ENCODE measurements at regions not wholly inside any gene's neighbourhood (a gene's known extent, or its start where the extent isn't known, plus 50 kb on each side); places are given as distances from the start of the nearest gene placed in this dataset.

DNA sequence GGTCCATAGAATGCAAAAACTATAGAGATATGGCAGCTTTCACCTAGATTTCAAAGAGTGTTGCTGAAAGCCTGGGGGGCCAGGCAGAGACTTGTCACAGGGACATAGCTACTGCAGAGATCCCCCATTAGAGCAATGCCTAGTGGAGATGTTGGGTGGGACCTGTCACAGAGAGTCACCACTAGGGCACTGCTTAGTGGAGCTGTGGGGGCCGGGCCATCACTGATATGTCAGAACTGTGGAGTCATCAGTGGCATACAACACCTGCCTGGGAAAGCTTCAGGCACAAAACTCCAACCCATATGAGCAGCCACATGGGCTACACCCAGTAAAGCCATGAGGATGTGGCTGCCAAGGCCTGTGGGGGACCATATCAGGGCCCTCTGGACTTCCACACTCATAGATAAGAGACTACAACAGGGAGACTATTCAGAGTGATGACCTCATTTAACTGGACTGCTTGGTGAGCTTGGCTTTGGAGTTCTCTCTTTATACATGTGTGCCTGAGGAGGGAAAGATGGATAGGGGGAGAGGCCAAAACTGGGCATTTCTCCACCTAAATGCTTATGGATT is 176.3 kb downstream of the ZNF621 start:
- Histone ChIP-seq H3K27ac (no peak overlapping the region), H3K36me3 (ENCODE audit: low read depth, missing control alignments) (no peaks in the 10 kb centered on the region), H3K9me3 (no peaks in the 10 kb centered on the region), H3K4me3 (no peak overlapping the region), H3K27me3 (no peaks in the 10 kb centered on the region), H3K4me1 (no peaks in the 10 kb centered on the region)
- WGBS, 2 donors, result 100% methylated on average over 1 of the region's 1 CpG; no CpG with 5 or more reads in 1 of the 2 donors
- intact Hi-C loops (cut with DNase I; ENCODE audit: low total_unique reads), result no loop called here
- TF ChIP-seq POLR2A (IDR thresholded peaks at IDR 0.05), result no peak
- TF ChIP-seq, protein P1, sequence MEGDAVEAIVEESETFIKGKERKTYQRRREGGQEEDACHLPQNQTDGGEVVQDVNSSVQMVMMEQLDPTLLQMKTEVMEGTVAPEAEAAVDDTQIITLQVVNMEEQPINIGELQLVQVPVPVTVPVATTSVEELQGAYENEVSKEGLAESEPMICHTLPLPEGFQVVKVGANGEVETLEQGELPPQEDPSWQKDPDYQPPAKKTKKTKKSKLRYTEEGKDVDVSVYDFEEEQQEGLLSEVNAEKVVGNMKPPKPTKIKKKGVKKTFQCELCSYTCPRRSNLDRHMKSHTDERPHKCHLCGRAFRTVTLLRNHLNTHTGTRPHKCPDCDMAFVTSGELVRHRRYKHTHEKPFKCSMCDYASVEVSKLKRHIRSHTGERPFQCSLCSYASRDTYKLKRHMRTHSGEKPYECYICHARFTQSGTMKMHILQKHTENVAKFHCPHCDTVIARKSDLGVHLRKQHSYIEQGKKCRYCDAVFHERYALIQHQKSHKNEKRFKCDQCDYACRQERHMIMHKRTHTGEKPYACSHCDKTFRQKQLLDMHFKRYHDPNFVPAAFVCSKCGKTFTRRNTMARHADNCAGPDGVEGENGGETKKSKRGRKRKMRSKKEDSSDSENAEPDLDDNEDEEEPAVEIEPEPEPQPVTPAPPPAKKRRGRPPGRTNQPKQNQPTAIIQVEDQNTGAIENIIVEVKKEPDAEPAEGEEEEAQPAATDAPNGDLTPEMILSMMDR (IDR thresholded peaks at IDR 0.05), result no peak
- no peak for DNase-seq

DNA sequence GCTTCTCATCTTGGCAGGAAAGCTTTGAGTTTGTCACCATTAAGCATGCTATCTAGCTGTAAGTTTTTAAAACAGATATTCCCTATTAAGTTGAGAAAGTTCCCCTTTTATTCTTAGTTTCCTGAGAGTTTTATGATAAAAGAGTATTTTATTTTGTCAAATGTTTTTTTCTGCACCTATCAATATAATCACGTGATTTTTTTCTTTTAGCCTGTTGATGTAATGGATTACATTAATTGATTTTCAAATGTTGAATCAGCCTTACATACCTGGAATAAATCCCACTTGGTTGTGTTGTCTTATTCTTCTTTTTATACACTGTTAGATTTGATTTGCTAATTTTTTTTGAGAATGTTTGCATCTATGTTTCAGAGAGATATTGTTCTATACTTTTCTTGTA is 179.5 kb downstream of the ZNF621 start:
- TF ChIP-seq, protein P1 (IDR thresholded peaks at IDR 0.05), result no peak
- TF ChIP-seq POLR2A (IDR thresholded peaks at IDR 0.05), result no peak
- 69 to 82% methylated on average over 1 of the region's 1 CpG for WGBS, 2 donors
- intact Hi-C loops (cut with DNase I; ENCODE audit: low total_unique reads), result no loop called here

DNA sequence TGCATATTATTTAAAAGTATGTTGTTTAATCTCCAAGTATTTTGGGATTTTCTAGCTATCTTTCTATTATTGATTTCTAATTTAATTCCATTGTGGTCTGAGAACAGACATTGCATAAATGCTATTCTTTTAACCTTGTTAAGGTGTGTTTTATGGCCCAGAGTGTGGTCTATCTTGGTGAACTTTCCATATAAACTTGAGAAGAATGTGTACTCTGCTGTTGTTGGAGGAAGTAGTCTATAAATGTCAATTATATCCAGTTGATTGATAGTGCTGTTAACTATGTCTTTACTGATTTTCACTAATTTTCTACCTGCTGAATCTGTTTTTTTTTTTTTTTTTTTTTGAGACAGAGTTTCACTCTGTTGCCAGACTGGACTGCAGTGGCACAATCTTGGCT is 180.9 kb downstream of the ZNF621 start:
- intact Hi-C loops (cut with DNase I; ENCODE audit: low total_unique reads), result no loop called here

More for the DNA sequence above, 179.5 kb downstream of the ZNF621 start:
- Histone ChIP-seq H3K36me3 (ENCODE audit: low read depth, missing control alignments) (no peaks in the 10 kb centered on the region), H3K4me3 (no peak overlapping the region), H3K9me3 (no peaks in the 10 kb centered on the region), H3K27ac (no peak overlapping the region), H3K4me1 (no peaks in the 10 kb centered on the region), H3K27me3 (no peaks in the 10 kb centered on the region)
- no peak for DNase-seq

DNA sequence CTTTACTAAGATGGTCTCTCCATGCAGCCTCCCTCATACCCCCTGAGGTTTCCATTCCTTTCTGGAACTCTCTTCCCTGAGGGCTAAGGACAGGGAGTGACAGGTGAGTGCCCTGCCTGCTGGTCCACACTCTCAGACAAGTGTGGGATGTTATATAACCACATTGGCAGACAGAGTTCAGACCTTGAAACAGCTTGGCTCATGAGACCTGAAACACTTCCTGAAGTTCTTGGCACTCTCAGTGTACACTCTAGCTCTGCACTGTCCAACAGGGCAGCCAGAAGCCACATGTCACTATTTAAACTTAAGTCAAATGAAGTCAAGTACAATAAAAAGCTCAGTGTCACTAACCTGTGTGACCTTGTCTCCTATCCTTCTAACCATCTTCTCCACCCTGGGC is 188.5 kb downstream of the ZNF621 start:
- no peaks in the 10 kb centered on the region for H3K9me3 ChIP-seq
- intact Hi-C loops (cut with DNase I; ENCODE audit: low total_unique reads), result no loop called here
- H3K27ac ChIP-seq, result no peak overlapping the region

More for the DNA sequence above, 180.9 kb downstream of the ZNF621 start:
- Histone ChIP-seq H3K27ac (no peak overlapping the region), H3K4me1 (no peaks in the 10 kb centered on the region), H3K4me3 (no peak overlapping the region), H3K9me3 (no peaks in the 10 kb centered on the region), H3K27me3 (no peaks in the 10 kb centered on the region), H3K36me3 (ENCODE audit: low read depth, missing control alignments) (no peaks in the 10 kb centered on the region)
- no peak for DNase-seq
- TF ChIP-seq POLR2A (IDR thresholded peaks at IDR 0.05), result no peak
- TF ChIP-seq, protein P1 (IDR thresholded peaks at IDR 0.05), result no peak

DNA sequence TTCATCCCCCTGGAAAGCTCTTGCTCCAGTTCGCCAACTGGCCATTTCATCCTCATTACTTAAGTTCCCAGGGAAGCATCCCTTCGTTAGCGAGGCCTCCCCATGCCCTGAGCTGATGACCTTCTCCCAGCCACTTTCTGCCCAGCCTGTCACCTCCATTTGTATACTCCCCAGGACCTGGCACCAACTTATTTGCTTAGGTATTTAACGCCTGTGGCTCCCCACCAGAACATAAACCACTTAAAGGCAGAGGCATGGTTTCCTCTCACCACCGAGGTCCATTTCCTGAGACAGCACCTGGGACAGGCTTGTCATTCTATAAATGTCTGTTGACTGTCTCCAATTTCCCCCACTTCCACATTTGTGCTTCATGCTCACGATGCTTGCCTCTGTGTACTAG is 189.0 kb downstream of the ZNF621 start:
- no peak overlapping the region for H3K4me3 ChIP-seq
- 74 to 80% methylated on average over 6 of the region's 6 CpGs for WGBS, 2 donors
- H3K9me3 ChIP-seq, result no peaks in the 10 kb centered on the region
- H3K27ac ChIP-seq, result no peak overlapping the region
- no peak for DNase-seq
- TF ChIP-seq POLR2A (IDR thresholded peaks at IDR 0.05), result no peak
- TF ChIP-seq, protein P1 (IDR thresholded peaks at IDR 0.05), result no peak
- H3K27me3 ChIP-seq, result no peaks in the 10 kb centered on the region
- H3K36me3 ChIP-seq (ENCODE audit: low read depth, missing control alignments), result no peaks in the 10 kb centered on the region
- intact Hi-C loops (cut with DNase I; ENCODE audit: low total_unique reads), result no loop called here
- H3K4me1 ChIP-seq, result no peaks in the 10 kb centered on the region

More for the DNA sequence above, 188.5 kb downstream of the ZNF621 start:
- Histone ChIP-seq H3K36me3 (ENCODE audit: low read depth, missing control alignments) (no peaks in the 10 kb centered on the region), H3K4me3 (no peak overlapping the region), H3K27me3 (no peaks in the 10 kb centered on the region), H3K4me1 (no peaks in the 10 kb centered on the region)
- TF ChIP-seq, protein P1 (IDR thresholded peaks at IDR 0.05), result no peak
- no peak for DNase-seq

Data from testis (tissue), 2 donors.